GM21786 (cell line): ENCODE measurements at regions not wholly inside any gene's neighbourhood (a gene's known extent, or its start where the extent isn't known, plus 50 kb on each side); places are given as distances from the start of the nearest gene placed in this dataset.
"Not testable (repeated sequence)": the region's sequence is repeated elsewhere in the genome, so short reads cannot be mapped to it uniquely, and the experiment has no call there.

Experiments
- ATAC-seq: cut with Tn5 transposase; IDR thresholded peaks from one replicate; pipeline ENCODE4 v1.9.1; 2021; ENCODE audit not compliant: unreplicated experiment

DNA sequence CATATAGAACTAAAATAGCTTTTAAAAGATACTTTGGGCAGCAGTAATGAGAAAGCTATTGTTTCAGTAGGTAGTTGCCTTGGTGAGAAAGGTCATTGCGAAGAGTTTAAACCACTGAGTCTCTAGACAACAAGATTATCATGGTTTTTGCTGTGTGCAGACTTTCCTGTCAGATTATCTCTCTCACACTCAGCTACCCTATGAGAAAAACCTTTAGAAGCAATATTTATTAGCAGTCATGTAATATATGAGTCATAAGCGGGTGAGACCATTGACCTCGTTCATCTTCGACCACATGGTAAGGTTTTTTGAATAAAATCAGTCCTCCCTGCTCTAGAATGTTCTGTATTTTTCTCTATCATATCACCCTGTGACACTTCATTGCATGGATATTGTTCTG, 59.9 kb downstream of the GPR65 start:
- no peak for ATAC-seq

DNA sequence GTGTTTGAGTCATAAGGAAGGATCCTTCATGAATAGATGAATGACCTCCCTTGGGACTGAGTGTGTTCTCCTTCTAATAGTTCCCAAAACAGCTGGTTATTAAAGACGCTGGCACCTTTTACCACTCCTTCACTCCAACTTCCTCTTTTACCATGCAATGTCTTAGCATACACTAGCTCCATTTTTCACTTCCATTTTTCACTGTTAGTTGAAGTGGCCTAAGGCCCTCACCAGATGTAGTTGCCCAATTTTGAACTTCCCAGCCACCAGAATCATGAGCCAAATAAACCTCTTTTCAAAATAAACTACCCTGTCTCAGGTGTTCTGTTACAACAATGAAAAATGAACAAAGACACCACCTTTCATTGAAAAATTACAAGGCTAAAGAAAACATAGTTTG, 64.7 kb downstream of the GPR65 start:
- no peak for ATAC-seq

DNA sequence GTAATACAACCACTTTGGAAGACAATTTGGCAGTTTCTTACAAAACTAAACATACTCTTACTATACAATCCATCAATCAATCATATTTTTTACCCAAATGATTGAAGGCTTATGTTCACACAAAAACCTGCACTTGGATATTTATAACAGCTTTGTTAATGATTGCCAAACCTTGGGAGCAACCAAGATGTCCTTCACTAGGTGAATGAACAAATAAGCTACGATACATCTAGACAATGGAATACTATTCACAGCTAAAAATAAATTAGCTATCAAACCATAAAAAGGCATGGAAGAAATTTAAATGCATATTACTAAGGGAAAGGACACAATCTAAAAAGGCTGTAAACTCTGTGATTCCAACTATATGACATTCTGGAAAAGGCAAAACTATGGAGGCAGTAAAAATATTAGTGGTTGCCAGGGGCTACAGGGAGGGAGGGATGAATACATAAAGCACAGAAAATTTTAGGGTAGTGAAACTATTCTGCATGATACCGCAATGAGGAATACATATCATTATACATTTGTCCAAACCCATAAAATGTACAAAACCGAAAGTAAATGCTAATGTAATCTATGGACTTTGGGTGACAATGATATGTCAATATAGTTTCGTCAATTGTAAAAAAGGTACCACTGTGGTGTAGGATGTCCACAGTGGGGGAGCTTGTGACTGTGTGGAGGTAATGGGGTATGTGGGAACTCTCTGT, 70.5 kb downstream of the GPR65 start:
- no peak for ATAC-seq

DNA sequence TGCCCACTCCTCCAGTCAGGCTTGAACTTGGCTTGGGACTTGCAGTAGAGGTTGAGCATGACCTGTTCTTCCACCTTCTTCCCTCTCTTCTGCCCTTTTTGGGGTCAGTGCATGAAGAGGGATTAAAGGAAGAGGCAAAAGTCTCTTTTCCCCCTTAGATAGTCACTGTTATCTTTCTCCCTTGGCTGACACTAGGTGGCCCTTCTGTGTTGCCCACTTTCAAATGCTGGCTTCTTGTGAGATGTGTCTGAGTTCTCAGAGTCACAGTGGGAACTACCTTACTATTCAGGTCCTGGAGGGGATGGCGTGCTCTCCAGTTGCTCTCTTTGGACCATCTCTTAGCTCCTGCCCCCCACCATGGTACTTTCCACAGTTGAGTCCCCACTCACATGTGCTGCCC, 73.6 kb downstream of the GPR65 start:
- ATAC-seq, result no peak

DNA sequence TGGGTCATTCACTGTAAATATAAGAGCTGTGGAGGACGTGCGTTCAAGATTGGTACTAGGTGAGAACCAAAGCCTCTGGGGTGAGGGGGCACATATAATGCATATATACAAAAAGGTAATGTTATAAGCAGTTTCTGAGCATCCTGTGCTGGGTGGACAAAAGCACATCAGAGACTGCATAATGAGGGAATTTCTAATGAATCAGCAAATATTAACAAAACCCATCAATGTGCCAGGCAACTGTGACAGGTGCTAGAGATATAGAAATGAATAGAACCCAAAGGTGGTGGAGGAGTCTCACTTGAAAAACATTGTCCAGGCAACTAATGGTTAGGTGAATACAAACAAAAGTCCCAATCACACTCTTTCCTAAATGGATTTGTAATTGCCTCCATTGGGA, 74.7 kb downstream of the GPR65 start:
- no peak for ATAC-seq

DNA sequence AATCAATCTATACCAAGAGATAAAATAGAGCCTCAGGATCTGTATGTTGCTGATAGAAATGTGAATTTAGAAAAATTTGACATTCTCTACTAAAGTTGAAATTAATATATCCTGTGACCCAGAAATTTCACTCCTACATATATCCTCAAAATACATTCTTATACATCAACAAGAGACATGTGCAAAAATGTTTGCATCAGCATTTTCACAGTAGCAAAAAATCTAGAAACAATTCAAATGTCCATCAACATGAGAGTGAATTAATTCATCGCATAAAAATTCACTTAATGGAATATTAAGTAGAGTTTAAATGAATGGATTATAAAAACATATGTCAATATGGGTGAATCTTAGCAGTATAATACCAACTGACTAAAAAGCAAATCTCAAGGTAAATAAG, 80.8 kb downstream of the GPR65 start:
- ATAC-seq, result no peak

DNA sequence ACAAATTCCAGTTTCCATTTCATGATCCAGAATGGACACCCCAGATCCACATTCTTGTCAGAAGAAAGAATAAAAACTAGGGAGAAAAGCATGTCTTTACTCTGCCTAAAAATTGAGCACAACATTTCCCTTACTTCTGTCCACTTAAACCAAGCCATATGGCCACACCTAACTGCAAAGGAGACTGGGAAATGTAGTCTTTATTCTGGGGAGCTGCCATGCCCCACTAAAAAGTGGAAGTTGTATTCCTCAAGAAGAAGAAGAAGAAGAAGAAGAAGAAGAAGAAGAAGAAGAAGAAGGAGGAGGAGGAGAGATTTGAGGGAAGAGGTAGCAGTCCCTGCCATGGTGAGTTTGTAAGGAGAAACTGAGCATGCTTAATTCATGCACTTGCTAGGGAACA, 84.5 kb downstream of the GPR65 start:
- ATAC-seq, result no peak

DNA sequence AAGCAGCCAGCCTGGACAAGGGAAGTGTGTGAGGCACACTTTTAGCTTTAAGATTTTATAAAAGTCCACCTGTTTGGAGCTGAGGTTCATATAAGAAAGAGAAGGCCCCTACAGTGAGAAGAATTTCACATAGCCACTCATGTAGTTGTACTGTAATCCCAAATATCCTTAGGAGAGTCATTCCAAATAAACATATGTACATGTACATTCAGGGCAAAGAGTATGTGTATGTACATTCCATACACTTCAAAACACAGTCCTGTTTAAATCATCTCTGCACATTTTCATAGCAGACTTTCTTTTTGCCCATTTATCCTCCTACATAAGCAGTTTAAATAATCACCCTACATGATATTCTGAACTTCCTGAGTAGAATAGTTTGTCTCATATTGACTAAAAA, 87.6 kb downstream of the GPR65 start:
- no peak for ATAC-seq

DNA sequence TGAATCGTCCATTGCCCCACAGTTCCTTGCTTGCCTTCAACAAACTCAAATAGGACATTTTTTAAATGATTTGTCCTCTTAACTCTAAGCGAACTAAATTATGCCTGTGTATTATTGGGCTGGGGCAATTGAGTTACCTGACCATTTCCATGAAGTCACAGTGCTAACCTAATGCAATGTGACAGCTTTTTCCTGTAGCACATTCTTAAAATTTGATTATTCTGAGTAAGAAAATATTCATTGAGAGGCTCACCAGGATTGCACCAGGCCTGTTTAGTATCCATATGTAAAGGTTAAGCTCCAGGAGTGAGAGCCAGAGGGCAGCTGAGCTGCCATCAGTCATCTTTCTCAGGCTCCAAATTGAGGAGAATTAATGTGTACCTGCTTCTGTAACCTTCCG, 90.9 kb downstream of the GPR65 start:
- no peak for ATAC-seq

DNA sequence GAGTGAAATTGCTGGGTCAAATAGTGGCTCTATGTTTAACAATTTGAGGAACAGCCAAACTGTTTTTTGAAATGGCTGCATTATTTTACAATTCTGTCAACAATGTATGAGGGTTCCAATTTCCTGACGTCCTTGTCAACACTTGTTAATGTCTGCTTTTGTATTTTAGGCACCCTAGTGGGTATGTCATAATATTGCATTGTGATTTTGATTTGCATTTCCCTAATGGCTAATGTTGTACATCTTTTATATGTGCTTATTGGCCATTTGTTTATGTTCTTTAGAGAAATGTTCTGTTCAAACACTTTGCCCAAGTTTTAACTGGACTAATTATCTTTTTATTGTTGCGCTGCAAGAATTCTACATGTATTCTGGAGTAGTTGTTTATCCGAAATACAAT, 93.2 kb downstream of the GPR65 start:
- no peak for ATAC-seq

DNA sequence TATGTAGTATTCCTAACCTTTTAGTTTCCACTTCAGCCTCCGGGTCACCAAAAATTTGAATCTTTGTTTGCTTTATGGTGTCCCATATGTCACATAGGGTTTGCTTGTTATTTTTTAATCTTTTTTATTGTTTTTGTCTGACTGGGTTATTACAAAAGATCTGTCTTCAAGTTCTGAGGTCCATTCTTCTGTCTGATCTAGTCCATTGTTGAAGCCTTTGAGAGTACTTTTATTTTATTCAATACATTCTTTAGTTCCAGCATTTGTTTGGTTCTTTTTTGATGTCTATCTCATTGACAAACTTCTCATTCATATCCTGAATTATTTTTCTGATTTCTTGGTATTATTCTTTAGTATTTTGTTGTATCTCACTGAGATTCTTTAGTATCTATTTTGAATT, 99.8 kb downstream of the GPR65 start:
- ATAC-seq, result no peak

DNA sequence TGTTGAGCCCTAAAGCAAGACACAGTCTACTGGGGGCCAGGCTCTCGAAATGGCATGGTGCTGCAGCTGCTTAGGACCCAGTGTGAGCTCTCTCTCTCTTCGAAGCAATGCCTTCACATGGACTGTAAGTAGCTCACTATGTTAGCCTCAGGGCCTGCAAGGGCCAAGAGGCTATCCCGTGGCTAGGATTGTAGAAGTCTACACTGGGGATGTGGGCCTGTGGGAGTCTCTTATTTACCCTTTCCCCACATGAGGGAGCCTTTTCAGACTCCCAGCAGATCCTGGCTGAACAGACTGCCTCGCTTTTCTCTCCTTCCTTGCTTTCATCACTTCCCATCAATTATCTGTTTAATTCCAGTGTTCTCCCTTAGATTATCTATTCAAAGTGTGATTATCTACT, 101.4 kb downstream of the GPR65 start:
- ATAC-seq, result no peak

DNA sequence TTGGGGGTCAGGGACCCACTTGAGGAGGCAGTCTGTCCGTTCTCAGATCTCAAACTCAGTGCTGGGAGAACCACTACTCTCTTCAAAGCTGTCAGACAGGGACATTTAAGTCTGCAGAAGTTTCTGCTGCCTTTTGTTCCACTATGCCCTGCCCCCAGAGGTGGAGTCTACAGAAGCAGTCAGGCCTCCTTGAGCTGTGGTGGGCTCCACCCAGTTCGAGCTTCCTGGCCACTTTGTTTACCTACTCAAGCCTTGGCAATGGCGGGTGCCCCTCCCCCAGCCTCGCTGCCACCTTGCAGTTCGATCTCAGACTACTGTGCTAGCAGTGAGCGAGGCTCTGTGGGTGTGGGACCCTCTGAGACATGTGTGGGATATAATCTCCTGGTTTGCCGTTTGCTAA, 122.7 kb downstream of the GPR65 start:
- not testable (repeated sequence) for ATAC-seq

DNA sequence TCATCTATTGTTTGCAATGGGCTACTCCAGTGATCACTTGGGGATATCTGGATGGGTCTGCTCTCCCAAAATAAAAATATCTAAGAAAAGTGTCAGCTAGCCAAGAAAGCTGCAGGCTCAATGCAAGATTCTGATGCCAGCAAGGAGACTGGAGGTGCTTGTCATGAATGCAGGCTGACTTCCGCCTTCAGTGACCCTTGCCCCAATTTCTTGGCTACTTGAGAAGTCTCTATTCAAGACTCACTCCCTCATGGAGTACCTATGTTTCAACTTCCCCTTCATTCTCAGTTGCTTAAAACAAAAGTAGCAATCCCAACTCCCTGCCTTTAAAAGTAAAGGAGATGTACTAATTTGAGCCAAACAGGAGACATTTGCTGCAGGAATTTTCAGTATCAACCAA, 123.9 kb downstream of the GPR65 start:
- ATAC-seq, result no peak

DNA sequence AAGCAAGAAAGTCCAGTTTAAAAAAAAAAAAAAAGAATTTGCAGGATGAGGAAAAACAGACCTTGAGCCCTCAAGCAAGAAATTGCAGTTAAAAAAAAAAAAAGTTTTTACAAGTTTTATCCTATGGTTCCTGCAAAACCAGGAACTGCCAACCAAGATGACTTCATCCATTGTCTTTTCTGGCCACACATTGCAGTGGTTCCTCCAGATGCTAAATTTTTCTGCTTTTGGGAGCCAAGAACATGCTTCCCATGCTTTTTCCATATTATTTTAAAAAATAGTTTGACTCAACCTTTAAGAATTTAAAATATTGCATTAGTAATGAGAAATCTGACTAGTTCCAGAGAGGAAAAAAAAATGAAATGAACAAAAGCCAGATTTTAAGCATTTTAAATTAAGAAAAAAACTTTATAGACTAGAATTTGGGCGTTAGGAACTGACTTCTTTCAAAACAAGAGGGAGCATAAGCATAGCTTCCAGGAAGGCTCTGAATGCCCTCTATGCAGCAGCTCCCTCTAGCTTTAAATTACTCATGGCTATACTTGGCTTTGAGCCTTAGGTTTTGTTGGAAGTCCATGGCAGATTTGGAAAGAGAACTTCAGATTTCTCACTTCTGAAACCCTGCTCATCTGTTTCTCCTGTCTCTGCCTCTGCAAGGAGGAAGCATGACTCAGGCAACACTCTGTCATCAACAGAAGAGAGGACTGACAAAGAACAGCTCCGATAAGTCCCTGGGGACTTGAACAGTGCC, 124.5 kb downstream of the GPR65 start:
- peak; percentile 80 for ATAC-seq

DNA sequence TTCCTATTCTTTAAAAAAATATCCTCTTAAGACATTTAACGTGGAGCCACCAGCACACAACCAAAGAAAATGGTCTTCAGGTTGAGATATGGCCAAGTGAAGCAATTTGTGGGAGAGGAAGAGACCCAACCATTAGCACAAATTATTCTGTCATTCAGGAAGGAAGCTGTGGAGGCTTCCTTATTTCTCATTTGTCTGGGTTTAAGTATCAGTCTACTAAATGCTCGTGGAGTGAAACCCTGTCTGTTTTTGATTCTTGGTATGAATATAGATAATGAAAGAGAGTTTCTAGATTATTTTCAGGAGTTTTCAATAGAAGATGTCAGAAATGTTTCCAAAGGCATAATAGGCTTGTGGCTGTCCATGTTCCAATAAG, 125.1 kb downstream of the GPR65 start:
- ATAC-seq, result peak; percentile 42
